PC-9 (cell line): ENCODE measurements at regions not wholly inside any gene's neighbourhood (a gene's known extent, or its start where the extent isn't known, plus 50 kb on each side); places are given as distances from the start of the nearest gene placed in this dataset.

ENCODE experiments used
- EZH2 ChIP-seq: fragments of 200-600 bp; sonication (generic); IDR thresholded peaks from 2 replicates; pipeline ENCODE4 v1.8.0; 2017; ENCODE audit warnings: antibody characterized with exemption, low read depth
- TF ChIP-seq, protein P1 (sequence below): fragments of 200-600 bp; sonication (generic); conservative IDR thresholded peaks from 2 replicates; pipeline ENCODE4 v1.6.1; 2017; ENCODE audit warnings: mixed run types, antibody characterized with exemption, mild to moderate bottlenecking, moderate library complexity

DNA sequence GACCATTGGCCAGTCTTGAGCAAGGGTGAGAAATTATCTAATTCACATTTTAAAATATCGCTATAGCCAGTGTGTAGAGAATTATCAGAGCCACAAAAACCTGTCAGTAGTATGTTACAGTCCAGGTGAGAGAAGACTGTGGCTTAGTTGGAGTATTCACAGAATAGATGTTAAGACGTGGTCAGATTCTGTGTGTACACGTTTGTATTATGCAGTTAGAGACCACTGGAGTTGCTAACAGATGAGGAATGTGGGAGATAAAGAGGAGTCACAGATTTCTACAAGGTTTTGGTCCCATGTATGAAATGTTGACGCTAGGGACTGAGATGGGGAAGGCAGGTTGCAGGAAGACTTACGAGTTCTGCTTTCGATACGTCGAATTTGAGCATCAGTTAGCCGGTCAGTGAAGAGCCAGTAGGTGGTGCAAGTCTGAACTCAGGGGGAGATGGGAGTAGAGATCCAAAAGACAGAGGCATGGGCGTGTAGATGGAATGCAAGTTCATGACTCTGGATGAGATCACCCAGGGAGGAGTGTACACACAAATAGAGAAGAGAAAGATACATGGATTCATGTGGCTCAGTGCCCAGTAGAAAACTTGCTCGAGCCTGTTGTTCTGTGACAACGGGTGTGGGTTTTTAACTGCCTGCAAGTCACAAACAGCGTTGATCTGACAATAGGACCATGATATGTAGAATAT lies 114.8 kb upstream of the FLRT2 start:
- no peak for TF ChIP-seq EZH2
- TF ChIP-seq, protein P1, sequence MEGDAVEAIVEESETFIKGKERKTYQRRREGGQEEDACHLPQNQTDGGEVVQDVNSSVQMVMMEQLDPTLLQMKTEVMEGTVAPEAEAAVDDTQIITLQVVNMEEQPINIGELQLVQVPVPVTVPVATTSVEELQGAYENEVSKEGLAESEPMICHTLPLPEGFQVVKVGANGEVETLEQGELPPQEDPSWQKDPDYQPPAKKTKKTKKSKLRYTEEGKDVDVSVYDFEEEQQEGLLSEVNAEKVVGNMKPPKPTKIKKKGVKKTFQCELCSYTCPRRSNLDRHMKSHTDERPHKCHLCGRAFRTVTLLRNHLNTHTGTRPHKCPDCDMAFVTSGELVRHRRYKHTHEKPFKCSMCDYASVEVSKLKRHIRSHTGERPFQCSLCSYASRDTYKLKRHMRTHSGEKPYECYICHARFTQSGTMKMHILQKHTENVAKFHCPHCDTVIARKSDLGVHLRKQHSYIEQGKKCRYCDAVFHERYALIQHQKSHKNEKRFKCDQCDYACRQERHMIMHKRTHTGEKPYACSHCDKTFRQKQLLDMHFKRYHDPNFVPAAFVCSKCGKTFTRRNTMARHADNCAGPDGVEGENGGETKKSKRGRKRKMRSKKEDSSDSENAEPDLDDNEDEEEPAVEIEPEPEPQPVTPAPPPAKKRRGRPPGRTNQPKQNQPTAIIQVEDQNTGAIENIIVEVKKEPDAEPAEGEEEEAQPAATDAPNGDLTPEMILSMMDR, result no peak
